RWPE1 (cell line): ENCODE measurements at regions not wholly inside any gene's neighbourhood (a gene's known extent, or its start where the extent isn't known, plus 50 kb on each side); places are given as distances from the start of the nearest gene placed in this dataset.

Experiments
- CTCF ChIA-PET: fragments of 350-600 bp; sonication (Branson Sonifier 250); formaldehyde crosslinking; extraction: SDS; loops from one replicate; lab custom pipeline; 2021; lab: Yijun Ruan, JAX
- POLR2A ChIA-PET: fragments of 400-600 bp; formaldehyde crosslinking; extraction: SDS; loops from one replicate; lab custom pipeline; 2020; ENCODE audit warnings: antibody characterized with exemption; ENCODE audit not compliant: low non-redundant PET; lab: Yijun Ruan, JAX
- DNase-seq: peaks from one replicate; pipeline ENCODE4 v3.0.0; 2012; ENCODE audit warnings: low spot score
- H3K27ac ChIP-seq: fragments of 450-650 bp; 2 replicates; pipeline ENCODE4 v1.5.1; 2017
- TF ChIP-seq, protein P1 (sequence below): fragments of 450-650 bp; conservative IDR thresholded peaks from 2 replicates; pipeline ENCODE4 v1.5.1; 2017; ENCODE audit warnings: low read depth, mild to moderate bottlenecking

- H3K27ac ChIP-seq: no peak overlapping the region
- POLR2A ChIA-PET: no interaction called here
- CTCF ChIA-PET: interaction anchor here (0.6 to 1.5 kb wide), 4 partner anchors 60 to 253 kb away, joined by 3 to 8 read pairs (median 4); no protein-coding TSS in a partner anchor
- peak; percentile 37 for DNase-seq
- TF ChIP-seq, protein P1, sequence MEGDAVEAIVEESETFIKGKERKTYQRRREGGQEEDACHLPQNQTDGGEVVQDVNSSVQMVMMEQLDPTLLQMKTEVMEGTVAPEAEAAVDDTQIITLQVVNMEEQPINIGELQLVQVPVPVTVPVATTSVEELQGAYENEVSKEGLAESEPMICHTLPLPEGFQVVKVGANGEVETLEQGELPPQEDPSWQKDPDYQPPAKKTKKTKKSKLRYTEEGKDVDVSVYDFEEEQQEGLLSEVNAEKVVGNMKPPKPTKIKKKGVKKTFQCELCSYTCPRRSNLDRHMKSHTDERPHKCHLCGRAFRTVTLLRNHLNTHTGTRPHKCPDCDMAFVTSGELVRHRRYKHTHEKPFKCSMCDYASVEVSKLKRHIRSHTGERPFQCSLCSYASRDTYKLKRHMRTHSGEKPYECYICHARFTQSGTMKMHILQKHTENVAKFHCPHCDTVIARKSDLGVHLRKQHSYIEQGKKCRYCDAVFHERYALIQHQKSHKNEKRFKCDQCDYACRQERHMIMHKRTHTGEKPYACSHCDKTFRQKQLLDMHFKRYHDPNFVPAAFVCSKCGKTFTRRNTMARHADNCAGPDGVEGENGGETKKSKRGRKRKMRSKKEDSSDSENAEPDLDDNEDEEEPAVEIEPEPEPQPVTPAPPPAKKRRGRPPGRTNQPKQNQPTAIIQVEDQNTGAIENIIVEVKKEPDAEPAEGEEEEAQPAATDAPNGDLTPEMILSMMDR: 0 out of 2 replicates have a peak, but pooled peaks have one; percentile 12
Measured at GRCh38 chr5:96595300-96596090, 66.7 kb upstream of the CAST start.

- H3K27ac ChIP-seq: no peak overlapping the region
- ChIA-PET CTCF (interaction anchor here (0.8 to 1.5 kb wide), 2 partner anchors 252 to 759 kb away, joined by 4 to 8 read pairs; no protein-coding TSS in a partner anchor), POLR2A (no interaction called here)
- TF ChIP-seq, protein P1: no peak
- DNase-seq: peak; percentile 29
Measured at GRCh38 chr5:96597438-96598020, 64.6 kb upstream of the CAST start.

DNA sequence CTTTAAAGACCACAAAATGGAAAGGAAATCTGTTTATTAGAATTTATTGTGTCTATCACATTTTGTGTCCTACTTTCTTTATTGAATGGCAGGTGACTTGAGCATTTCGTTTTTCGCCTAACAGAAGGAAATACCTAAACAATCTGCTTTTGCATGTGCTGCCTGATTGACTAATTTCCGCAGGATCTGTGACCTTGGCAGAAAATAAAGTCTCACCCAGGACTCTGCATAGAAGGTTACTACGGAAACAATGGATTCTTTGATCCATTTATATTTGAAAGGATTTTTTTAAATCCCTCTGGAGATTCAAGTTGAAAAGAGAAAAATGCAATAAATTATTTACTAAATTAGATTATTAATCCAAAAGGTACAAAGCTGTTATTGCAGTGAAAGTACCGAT, 61.0 kb upstream of the CAST start:
- no peak for DNase-seq
- POLR2A ChIA-PET: interaction anchor here (0.5 kb wide), 1 partner anchor 311 kb away, joined by 3 read pairs; no protein-coding TSS in a partner anchor
- TF ChIP-seq, protein P1: no peak
- CTCF ChIA-PET: interaction anchor here (0.5 to 2.9 kb wide), 12 partner anchors 9 to 820 kb away, joined by 3 to 24 read pairs (median 3); no protein-coding TSS in a partner anchor
- H3K27ac ChIP-seq: no peak overlapping the region

DNA sequence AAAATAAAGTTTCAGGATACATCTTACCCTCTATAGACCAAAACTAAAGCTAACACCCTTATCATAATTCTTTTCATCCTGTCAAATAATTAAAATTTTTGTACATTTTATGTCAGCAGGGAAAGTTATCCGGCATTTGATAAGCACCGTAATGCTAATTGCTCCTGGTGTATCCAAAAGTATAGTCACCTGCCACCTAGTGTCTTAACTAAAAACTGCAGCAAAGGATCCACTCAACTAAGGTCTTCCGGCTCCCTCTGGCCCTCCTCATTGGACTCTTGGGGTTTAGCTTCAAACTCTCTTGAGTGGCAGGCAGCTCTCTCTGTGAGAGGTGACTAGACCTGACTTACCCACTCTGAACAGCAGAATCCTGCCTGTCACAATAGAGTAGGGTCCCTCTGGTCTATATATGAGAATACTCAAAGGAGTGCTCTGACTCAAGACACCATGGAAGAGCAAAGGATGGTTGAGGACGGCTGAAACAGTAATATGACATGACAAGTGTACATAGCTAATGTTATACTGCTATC, 60.4 kb upstream of the CAST start:
- ChIA-PET CTCF (interaction anchor here (0.5 to 2.9 kb wide), 20 partner anchors 10 to 1508 kb away, joined by 3 to 24 read pairs (median 4); no protein-coding TSS in a partner anchor), POLR2A (no interaction called here)
- TF ChIP-seq, protein P1: peak; percentile 95
- no peak overlapping the region for H3K27ac ChIP-seq
- peak; percentile 80 for DNase-seq

GRCh38 chr5:96602776-96603175, 59.4 kb upstream of the CAST start:
- TF ChIP-seq, protein P1: no peak
- DNase-seq: no peak
- CTCF ChIA-PET: interaction anchor here (0.6 to 2.9 kb wide), 4 partner anchors 12 to 258 kb away, joined by 4 to 24 read pairs (median 6); no protein-coding TSS in a partner anchor
- POLR2A ChIA-PET: no interaction called here
- no peak overlapping the region for H3K27ac ChIP-seq

DNA sequence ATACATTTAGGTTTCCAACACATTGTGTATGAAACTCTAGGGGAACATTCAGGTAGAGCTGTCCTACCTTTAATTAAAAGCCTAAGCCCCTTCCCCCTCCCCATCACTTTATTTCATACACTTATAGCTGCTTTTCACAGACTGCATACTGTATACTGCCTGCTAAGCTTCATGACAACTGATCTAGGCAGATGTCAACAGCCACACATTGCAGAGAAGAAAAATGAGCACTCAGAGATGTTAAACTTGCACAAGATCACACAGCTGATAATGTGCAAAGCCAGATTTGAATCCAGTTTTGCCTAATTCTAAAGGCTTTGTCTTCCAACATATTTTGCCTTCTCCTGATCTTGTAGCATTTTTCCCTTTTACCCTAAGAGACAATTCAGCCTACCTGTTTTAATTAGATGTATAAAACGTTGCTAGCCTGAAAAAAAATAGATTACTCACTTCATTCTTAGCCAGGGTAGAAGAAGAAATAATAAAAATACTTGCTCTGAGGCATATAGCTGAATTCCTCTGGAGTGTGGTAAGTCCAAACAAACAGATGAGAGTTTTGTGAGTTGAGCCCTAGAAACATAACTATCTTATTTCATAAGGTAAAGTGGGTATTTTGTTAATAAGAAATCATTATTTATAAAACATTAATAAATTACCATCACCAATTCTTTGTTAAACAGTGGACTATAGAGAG, 56.9 kb upstream of the CAST start:
- TF ChIP-seq, protein P1: no peak
- ChIA-PET POLR2A (no interaction called here), CTCF (interaction anchor here (0.6 kb wide), 2 partner anchors 104 to 204 kb away, joined by 3 read pairs; no protein-coding TSS in a partner anchor)
- no peak for DNase-seq
- H3K27ac ChIP-seq: no peak overlapping the region
